ENCODE measurements at regions not wholly inside any gene's neighbourhood (a gene's known extent, or its start where the extent isn't known, plus 50 kb on each side); places are given as distances from the start of the nearest gene placed in this dataset.
A peak's percentile ranks its signal among the peaks of the same experiment; 100 is the strongest.

DNA sequence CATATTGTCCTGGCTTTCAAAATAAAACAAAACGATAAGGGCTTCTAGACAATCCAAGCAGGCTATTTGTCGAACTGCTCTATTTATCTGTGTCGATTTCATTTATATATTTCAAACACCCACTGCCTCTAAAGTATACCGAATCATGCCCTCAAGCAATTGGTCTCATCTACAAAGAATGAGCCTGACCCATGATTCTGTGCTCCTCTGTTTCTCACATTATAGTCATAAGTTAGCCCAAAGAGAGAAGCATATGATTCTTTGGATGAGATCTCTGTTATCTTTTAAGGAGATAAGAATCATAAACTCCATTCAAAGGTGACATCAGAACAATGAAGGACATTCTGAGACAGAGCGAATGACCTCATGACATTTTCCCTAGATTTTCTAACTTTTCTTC, 191.1 kb downstream of the MAP2K6 start:
- H3K36me3 ChIP-seq: no peaks in the 10 kb centered on the region
- no peak for DNase-seq (ENCODE audit: low spot score in 2 of 2)
- no peaks in the 10 kb centered on the region for H3K9me3 ChIP-seq
- WGBS: 91% methylated on average over 5 of the region's 5 CpGs
- TF ChIP-seq, protein P1, sequence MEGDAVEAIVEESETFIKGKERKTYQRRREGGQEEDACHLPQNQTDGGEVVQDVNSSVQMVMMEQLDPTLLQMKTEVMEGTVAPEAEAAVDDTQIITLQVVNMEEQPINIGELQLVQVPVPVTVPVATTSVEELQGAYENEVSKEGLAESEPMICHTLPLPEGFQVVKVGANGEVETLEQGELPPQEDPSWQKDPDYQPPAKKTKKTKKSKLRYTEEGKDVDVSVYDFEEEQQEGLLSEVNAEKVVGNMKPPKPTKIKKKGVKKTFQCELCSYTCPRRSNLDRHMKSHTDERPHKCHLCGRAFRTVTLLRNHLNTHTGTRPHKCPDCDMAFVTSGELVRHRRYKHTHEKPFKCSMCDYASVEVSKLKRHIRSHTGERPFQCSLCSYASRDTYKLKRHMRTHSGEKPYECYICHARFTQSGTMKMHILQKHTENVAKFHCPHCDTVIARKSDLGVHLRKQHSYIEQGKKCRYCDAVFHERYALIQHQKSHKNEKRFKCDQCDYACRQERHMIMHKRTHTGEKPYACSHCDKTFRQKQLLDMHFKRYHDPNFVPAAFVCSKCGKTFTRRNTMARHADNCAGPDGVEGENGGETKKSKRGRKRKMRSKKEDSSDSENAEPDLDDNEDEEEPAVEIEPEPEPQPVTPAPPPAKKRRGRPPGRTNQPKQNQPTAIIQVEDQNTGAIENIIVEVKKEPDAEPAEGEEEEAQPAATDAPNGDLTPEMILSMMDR (IDR thresholded peaks at IDR 0.05): no peak
- no peak for TF ChIP-seq POLR2A (IDR thresholded peaks at IDR 0.05)
- TF ChIP-seq POLR2AphosphoS5 (IDR thresholded peaks at IDR 0.05): no peak
- TF ChIP-seq EP300 (IDR thresholded peaks at IDR 0.05): no peak
- no peak overlapping the region for H3K27ac ChIP-seq
- peaks cover 37% of the 10 kb centered on the region for H3K4me1 ChIP-seq
- no peak overlapping the region for H3K4me3 ChIP-seq
- no peaks in the 10 kb centered on the region for H3K27me3 ChIP-seq

DNA sequence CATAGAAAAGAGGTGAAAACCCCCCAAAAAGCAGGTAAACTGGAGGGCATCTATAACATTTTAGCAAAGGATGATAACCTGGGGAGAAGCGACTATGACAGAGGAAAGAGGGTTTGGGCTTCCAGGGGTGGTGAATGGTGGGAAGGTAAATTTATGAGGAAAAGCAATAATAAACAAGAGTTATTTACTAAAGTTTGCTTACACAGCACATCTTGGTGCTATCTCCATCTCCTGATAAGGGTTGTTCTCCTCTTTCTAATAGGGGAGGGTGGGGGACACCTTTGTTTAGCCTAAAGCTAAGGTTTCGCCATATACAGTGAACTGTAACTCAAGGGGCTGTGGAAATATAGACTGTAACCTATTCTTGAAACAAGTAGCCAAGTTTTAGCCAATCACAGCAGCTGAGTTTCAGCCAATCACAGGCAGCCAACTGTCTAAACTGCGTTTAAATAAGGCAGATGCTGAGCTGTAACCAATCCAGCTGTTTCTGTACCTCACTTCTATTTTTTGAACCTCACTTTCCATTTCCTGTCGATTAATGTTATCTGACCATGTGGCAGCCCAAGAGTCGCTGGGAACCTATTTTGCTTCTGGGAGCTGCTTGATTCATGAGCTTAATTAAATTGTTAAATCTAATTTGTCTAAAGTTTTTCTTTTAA, 191.8 kb downstream of the MAP2K6 start:
- TF ChIP-seq POLR2AphosphoS5 (IDR thresholded peaks at IDR 0.05) (no peak), POLR2A (IDR thresholded peaks at IDR 0.05) (no peak), EP300 (IDR thresholded peaks at IDR 0.05) (no peak)
- TF ChIP-seq, protein P1 (IDR thresholded peaks at IDR 0.05): no peak
- Histone ChIP-seq H3K4me1 (peaks cover 37% of the 10 kb centered on the region), H3K27me3 (no peaks in the 10 kb centered on the region), H3K4me3 (no peak overlapping the region), H3K9me3 (no peaks in the 10 kb centered on the region), H3K27ac (no peak overlapping the region), H3K36me3 (no peaks in the 10 kb centered on the region)
- WGBS: 70% methylated on average over 5 of the region's 5 CpGs
- no peak for DNase-seq (ENCODE audit: low spot score in 2 of 2)

- peak overlapping the region; percentile 49 for H3K27ac ChIP-seq
- H3K4me1 ChIP-seq: peaks cover 37% of the 10 kb centered on the region
- H3K27me3 ChIP-seq: no peaks in the 10 kb centered on the region
- H3K4me3 ChIP-seq: no peak overlapping the region
- TF ChIP-seq, protein P1 (IDR thresholded peaks at IDR 0.05): peak; percentile 72 to 81
- no peak for TF ChIP-seq EP300 (IDR thresholded peaks at IDR 0.05)
- peak in 1 of 3 donors; percentile 35 for TF ChIP-seq POLR2AphosphoS5 (IDR thresholded peaks at IDR 0.05)
- TF ChIP-seq POLR2A (IDR thresholded peaks at IDR 0.05): no peak
- WGBS: 12% methylated on average over 6 of the region's 6 CpGs
- DNase-seq (ENCODE audit: low spot score in 2 of 2): peak; percentile 71 to 80
- no peaks in the 10 kb centered on the region for H3K36me3 ChIP-seq
- no peaks in the 10 kb centered on the region for H3K9me3 ChIP-seq
These were observed 192.8 kb downstream of the MAP2K6 start for GRCh38 chr17:69607162-69607834.

DNA sequence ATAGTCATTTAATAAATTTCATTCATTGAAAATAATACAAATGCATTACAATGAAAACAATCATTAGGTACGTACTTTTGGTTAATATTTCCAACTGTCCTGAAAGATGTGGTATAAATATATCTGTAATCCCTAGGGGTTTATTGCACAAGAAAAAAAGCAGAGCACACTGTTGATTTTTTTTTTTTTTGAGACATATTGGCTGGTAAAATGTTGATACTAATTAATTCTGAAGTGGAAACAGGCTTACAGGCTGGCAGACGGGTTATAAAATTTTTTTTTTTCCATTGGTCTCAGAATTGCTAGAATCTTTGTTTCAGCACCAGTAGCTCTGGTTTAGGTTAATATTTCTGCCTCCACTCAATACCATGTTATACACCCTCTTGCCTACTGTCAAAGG, 193.6 kb downstream of the MAP2K6 start:
- no peak overlapping the region for H3K4me3 ChIP-seq
- H3K4me1 ChIP-seq: peaks cover 37% of the 10 kb centered on the region
- TF ChIP-seq EP300 (IDR thresholded peaks at IDR 0.05) (no peak), POLR2A (IDR thresholded peaks at IDR 0.05) (no peak), POLR2AphosphoS5 (IDR thresholded peaks at IDR 0.05) (no peak)
- TF ChIP-seq, protein P1 (IDR thresholded peaks at IDR 0.05): no peak
- WGBS: 46% methylated on average over 2 of the region's 2 CpGs
- H3K36me3 ChIP-seq: no peaks in the 10 kb centered on the region
- no peaks in the 10 kb centered on the region for H3K27me3 ChIP-seq
- no peaks in the 10 kb centered on the region for H3K9me3 ChIP-seq
- no peak for DNase-seq (ENCODE audit: low spot score in 2 of 2)
- peak overlapping the region; percentile 49 for H3K27ac ChIP-seq

GRCh38 chr17:69608808-69609472, 194.4 kb downstream of the MAP2K6 start:
- H3K27me3 ChIP-seq: no peaks in the 10 kb centered on the region
- DNase-seq (ENCODE audit: low spot score in 2 of 2): no peak
- WGBS: 23% methylated on average over 4 of the region's 4 CpGs
- H3K9me3 ChIP-seq: no peaks in the 10 kb centered on the region
- peaks cover 37% of the 10 kb centered on the region for H3K4me1 ChIP-seq
- peak overlapping the region; percentile 49 for H3K27ac ChIP-seq
- no peak overlapping the region for H3K4me3 ChIP-seq
- no peaks in the 10 kb centered on the region for H3K36me3 ChIP-seq
- TF ChIP-seq EP300 (IDR thresholded peaks at IDR 0.05) (no peak), POLR2AphosphoS5 (IDR thresholded peaks at IDR 0.05) (no peak), POLR2A (IDR thresholded peaks at IDR 0.05) (no peak)
- TF ChIP-seq, protein P1 (IDR thresholded peaks at IDR 0.05): no peak

All from suprapubic skin (tissue), 4 donors.